ENCODE measurements at regions not wholly inside any gene's neighbourhood (a gene's known extent, or its start where the extent isn't known, plus 50 kb on each side); places are given as distances from the start of the nearest gene placed in this dataset.

DNA sequence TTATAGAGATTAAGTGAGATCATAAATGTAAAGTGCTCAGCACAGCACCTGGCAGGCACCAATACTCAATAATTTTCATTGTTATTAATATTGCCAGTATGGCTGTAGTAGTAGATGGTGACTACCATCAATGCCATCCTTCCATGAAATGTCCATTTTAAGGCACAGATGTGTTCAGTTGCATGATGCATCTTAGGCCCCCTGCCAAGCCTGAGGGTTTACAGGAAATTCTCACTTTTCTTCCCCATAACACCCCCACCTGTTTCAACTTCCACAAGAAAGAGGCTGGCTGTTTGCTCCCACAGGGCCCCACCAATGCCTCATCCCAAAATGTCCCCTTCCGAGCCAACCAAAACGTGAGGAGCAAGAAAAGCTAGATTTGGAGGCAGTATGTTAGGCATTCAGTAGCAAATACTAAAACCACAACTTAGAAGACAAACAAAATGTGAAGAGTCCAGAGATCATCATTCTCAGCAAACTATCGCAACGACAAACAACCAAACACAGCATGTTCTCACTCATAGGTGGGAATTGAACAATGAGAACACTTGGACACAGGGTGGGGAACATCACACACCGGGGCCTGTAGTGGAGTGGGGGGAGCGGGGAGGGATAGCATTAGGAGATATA is 110.6 kb upstream of the NHSL1 start:
- DNase-seq: no peak

DNA sequence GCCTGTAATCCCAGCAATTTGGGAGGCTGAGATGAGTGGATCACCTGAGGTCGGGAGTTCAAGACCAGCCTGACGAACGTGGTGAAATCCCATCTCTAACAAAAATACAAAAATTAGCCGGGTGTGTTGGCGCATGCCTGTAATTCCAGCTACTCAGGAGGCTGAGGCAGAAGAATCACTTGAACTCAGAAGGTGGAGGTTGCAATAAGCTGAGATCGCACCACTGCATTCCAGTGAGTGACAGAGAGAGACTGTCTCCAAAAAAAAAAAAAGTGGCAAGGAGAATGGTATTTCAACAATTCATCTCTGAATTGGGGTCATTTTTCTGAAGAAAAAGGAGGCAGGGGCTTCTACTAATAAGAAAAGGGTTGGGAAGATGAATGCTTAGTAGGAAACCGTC is 111.5 kb upstream of the NHSL1 start:
- DNase-seq: no peak

DNA sequence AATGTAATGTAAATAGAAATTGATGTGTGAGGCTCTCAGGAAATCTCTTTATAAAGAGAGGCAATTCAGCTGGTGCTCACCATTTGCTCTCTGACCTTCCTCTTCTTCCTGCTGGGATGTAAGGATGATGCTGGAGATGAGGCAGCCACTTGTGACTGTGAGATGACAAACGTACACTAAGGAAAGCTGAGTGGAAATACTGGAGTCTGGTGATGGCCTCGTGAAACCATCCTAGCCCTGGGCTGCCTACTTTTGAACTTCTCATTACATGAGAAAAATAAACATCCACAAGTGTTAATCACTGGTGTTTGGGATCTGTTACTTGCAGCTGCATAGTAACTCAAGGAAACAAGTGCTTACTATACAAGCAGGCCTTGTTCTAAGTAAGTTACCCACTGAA is 114.9 kb upstream of the NHSL1 start:
- no peak for DNase-seq

DNA sequence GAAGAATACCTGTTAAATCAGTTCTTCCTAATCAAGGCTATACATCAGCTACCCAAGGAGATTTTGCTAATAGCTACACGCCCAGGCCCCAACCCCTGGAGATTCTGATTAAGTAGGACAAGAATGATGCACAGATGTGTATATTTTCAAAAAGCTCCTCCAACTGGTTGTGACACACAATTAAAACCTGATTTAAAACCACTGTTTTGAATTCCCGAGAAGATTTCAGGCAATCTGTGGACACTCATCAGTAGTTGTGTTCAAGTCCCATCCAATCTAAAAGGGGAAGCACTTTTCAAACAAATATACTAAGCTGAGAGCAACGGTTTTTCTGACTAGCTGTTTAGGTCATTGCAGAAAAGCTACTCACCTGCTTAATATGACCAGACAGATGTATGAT is 118.9 kb upstream of the NHSL1 start:
- DNase-seq: no peak

DNA sequence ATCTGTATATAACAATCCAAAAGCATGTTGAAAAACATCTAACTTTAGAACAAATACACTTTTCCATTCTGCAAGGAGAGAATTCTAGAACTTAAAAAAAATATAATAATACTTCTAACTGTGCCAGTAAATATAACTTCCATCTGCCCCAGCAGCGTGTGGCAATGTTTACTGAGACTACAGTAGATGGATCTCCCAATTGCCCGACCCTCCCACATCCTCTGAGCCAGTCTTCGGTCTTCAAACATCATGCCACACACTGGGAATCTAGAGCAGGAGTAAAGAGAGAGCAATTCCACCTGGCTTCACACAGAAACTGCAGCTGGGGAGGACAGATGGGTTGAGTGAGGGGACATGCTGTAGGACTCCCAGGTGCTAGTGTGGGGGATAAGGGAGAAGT is 121.3 kb upstream of the NHSL1 start:
- no peak for DNase-seq

DNA sequence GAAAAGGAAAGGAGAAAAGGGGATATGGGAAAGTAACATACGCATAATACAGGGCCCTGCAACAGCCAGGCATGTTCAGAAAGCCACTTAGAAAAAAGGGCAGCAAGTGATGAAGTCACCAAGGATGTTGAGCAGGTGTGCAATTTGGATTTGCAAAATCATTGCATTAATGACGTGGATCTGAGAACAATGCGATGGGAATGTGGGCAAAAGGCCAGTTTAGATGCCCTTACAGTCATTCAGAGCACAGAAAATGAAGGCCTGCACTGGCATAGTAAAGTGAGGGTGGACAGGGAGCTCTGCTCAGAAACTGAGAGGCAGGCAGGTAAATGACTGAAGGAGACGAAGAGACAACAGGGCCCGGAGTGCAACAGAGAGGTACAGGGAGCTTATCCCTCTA is 123.7 kb upstream of the NHSL1 start:
- DNase-seq: no peak

DNA sequence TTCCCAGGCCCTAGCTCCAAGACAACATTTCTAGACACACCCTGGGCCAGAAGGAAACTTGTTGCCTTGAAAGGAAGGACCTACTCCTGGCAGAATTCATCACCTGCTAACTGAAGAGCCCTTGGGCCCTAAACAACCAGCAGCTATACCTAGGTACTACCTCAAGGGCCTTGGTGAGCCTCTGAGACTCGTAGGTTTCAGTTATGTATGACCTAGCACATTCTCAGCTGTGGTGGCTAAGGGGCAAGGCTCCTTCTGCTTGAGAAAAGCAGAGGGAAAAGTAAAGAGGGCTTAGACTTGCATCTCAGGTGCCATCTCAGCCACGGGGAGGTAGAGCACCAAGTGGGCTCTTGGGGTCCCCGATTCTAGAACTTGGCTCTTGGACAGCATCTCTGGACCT is 132.3 kb upstream of the NHSL1 start:
- no peak for DNase-seq

DNA sequence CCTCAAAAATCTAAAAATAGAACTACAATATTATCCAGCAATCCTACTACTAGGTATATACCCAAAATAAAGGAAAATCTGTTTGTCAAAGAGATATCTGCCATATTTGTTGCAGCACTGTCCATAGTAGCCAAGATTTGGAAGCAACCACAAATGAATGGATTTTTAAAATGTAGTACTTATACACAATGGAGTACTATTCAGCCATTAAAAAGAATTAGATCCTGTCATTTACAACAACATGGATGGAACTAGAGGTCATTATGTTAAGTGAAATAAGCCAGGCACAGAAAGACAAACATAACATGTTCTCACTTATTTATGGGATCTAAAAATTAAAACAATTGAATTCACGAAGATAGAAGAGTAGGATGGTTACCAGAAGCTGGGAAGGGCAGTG is 135.7 kb upstream of the CCDC28A start:
- no peak for DNase-seq

DNA sequence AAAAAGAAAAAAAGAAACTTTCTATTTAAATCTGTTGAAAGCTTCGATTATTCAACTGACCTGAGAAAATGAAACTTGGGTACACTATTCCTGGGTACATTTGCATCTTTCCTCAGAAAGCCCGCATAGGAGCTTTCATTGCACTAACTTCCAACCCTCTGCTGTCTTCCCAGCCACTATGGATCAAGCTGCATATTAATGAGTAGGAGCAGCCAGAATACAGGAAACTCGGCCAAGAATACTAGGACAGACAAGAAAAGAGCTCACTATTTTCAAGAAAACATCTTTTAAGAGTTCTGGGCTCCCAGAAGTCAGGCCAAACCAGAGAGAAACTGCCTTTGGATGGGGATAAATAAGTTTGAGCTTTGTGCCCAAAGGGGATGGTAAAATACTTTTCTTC is 135.0 kb upstream of the CCDC28A start:
- no peak for DNase-seq

DNA sequence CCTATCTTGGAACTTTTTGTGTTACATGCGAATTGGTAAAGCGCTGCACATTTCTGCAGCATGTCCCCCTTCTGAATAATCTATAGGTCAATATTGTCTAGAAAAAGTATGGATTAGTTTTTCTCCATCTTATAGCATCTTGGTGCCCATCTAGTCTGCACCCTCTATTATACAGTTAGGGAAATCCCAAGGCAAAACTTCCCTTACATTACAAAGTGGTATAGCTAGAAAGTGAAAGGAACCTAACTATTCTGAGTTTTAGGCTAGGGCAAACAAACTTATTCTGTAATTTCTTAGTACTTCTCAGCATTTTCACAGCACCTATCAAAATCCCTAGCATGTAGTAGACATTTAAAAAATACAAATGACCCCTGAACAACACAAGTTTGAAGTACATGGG is 133.5 kb upstream of the CCDC28A start:
- DNase-seq: no peak

DNA sequence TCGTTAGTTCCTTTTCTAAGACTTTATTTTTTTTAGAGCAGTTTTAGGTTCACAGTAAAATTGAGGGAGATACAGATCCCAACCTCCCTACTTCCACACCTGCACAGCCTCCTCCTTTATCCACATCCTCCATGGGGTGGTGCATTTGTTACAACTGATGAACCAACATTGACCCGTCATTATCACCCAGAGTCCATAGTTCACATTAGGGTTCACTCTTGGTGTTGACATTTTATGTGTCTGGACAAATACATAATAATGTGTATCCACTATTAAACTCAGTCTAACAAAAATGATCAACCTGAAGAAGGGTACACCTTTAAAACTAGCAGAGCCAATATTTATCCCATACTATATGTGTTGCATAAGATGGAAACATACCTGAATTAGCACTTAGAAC is 130.4 kb upstream of the CCDC28A start:
- no peak for DNase-seq

DNA sequence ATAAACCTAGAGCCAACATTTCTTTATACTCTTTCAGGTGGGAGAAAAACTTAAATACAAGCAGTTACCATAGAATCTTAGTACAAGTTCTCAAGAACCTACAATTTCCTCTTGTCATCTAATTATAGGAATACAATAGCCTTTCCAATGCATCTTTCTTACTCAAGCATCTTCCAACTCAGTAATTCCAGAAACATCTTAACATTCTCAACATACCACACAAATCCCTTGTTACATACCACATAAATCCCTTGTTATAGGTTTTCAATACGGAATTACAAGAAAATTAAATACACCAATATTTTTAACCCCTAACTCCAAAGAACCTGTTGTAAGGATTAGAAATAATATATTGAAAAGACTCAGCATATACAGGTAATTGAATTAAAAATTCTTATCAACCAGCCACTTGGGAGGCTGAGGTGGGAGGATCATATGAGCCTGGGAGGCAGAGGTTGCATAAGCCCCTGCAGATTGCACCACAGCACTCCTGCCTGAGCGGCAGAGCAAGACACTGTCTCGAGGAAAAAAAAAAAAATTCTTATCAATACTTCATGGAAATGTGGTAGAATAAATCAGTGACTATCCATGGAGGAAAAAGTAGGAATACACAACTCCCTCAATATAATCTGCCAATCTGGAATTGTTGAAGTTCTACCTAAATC is 127.5 kb upstream of the CCDC28A start:
- peak; percentile 39 for DNase-seq

DNA sequence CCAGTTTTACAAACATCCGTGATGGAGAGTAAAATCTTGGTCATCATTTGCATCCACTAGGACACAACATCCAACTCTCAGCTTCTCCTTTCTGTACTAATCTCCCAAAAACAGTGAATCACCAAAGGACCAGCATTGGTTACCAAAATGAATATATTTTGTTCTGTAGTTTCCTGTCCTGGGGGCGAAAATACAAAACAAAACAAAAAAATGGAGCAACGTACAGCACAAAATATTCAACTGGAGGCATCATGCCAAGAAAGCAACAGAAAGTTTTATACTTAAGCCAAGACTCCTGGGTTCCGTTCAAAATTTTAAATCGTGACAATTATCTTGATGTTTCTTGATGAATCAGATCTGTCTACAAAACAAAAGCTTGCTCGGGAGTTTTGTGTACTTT is 126.6 kb upstream of the CCDC28A start:
- DNase-seq: peak; percentile 28

DNA sequence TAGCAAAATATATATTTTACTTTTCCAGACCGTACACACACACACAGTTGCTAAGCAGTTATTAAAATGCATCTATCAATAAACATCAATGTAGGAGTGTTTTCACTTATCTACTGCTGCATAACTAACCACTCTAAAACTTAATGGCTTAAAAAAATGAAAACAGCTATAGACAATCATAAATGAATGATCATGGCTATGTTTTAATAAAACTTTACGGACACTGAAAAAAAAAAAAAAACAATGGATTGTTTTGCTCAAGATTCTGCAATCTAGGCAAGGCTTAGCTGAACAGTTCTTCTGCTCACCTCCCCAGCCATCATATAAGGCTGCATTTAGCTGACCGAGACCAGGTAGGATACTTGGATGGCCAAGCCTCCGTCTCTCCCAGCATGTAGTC is 125.4 kb upstream of the CCDC28A start:
- no peak for DNase-seq

DNA sequence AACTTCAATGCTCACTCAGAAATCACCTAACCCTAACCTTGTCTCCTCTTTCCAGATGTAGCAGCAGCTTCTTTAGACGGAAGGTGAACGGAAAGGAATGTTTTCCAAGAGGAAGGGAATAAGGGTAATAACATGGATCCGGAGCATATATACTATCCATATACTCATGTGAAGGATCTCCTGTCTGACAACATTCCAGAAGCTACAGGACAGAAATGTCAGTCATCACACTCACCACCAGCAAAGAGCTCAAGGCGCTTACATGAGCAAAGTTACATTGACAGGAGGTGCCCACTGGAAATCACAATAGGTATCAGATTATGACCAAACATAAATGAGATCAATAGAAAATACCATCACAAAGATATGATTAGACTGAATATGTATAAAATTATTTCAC is 122.1 kb upstream of the CCDC28A start:
- DNase-seq: no peak

DNA sequence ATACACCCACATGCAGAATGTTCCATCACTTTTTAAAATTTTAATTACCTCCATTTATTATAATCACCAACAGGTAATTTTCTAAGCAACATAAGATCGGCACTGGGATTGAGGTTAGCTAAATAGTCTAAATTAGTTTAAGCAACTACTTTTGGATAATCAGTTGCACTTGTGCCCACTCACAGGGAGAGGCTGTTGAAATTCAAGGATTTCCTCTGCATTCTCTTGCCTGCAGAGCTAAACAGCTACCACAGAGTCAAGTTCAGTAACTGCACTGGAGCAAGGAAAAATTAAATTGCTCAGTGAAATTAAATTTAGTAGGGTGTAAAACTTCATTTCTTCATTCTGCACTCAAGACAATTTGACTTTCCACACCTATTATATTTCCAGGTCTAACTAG is 120.7 kb upstream of the CCDC28A start:
- DNase-seq: no peak

DNA sequence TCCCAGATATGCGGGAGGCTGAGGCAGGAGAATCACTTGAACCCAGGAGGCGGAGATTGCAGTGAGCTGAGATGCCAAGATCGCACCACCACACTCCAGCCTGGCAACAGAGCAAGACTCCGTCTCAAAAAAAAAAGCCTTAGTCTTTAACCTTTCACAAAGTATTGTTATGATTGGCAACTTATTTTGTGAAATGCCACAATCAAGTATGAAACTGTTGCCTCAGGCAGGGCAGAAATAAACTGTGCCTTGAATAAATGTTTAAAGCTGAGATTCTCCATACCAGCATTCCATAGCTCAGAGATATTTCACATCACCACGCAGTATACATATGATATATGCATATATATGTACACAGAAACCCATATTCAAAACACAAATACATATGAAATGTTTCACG is 120.1 kb upstream of the CCDC28A start:
- no peak for DNase-seq

DNA sequence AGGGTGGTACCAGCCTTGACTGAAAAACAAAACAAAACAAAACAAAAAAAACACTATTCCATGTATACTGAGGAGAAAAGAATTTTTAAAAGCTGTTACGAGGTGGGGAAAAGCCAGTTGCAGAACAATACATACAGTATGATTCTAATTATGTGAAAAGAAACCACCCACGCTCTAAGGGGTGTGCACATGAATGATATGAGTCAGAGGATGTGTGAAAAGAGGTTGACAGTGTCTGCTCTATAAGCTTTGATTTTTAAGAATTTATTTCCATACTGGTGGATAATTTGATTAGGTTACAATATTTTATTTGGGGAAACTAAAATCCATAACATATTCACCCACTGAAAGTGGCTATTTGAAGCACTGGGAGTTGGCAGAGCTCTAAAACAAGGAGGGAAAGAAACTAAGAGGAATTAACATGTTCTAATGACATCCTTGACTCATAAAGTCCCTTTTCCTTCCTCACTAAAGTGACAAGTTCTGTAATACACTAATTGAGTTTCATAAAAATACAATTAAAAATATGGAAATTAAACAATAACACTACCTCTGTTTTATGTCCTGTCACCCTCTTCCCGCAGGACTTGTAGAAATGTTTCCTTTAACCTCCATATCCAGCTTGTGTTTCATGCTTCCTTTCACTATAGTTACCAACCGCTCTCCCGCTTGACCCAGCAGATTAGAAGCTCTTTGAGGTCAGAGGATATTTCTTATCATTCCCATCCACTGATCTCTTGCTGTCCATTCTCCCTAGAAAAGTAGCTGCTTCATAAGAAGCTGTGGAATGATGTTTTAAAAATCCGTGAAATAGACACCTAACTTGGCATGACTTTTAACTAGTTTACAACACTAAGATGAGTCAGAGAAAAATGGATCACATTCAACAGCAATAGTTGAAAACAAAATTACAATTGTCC is 118.6 kb upstream of the CCDC28A start:
- no peak for DNase-seq

DNA sequence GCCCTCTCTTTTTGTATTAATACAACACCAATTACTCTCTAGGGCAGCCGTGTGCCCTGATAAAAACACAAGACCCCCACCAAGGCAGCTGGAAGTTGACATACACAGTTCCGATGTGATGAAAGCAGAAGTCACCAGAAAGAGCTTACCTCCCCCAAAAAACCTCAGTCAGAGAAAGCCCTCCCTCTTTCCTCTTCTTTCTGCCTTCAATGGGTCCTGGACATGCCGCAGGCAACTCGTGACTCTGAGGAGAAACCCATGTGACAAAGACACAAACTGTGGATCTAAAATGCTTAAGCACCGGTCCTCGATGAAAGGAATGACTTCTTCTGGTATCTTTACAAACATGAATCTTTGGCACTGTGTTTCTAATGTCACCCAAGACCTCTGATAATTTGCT is 117.7 kb upstream of the CCDC28A start:
- DNase-seq: no peak

DNA sequence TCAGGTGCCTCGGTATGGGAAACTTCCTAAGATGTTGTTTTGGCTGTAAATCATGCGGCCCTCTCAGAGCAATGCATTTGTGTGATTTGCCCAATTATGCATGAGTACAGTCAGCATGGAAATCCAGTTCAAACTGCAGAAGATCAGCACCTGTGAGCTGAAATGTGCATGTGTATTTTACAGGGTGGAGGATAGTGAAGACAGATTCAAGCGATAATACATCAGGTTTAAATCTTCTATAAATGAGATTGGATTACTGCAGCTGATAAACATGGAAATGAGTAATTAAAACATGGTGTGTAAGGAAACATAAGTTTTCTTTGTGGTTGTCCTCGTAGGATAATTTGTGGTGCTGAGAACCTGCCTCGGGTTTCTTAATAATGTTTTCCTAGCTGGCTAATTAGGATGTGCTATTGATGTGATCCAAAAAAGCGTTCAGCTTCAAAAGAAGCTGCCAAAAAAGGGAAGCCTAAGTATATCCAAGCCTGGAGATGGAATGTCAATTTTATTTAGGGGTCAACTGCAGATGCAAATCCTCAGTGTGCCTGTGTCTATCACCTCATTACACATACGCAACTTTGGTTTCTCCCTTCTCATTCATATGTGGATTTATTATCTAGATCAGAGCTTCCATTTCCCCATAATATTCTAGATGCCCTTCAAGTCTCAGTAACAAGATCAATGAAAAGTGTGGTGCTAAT is 117.1 kb upstream of the CCDC28A start:
- DNase-seq: no peak

DNA sequence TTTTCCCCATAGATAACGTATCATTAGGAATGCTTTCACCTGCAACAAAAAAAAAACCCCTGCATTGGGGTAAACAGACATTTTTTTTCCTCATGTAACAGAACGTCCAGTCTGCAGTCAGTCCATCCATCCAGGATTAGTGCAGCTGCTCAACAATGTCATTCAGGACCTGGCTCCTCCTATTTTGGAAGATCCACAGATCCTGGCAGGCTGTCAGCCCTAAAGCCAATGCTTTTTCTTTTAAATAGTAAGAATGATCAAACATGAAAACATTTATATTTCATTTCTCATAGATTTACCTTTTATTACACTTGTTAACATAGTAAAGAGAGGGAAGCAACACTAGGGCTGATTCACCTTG is 116.5 kb upstream of the CCDC28A start:
- DNase-seq: no peak

DNA sequence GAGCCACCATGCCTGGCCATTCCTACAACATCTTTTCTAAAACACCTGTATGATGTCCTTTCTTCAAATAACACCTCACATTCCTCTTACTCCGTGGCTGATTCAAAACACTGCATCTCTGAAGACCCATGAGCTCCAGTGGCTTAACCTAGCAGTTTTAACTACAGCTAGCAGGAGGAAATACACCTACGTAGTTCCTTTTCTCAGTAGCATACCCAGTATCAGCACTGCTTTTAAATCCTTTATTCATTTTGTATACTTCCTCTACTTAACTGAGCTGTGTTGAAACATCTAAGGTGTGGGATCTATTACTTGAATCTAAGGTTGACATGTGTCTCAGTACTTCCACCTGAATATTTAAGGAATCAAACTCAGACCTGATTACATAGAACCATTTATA is 113.6 kb upstream of the CCDC28A start:
- DNase-seq: no peak

DNA sequence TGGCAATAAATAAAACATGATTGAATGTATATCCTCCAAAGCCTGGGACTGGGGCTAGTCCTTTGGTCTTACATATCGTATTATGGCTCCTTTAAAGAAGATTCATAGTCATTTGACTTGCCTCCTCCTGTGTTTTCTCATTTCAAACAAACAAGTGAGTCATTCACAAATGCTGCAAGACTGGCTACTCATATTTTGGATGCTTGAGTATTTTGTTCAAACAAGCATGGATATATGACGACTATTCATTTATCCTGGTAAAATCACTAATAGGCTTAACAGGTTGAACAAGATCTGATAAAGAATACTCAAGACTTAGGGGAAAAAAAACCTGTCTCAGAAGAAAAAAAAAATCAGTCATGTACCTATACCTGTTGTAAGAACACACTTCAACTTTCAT is 111.1 kb upstream of the CCDC28A start:
- DNase-seq: no peak

DNA sequence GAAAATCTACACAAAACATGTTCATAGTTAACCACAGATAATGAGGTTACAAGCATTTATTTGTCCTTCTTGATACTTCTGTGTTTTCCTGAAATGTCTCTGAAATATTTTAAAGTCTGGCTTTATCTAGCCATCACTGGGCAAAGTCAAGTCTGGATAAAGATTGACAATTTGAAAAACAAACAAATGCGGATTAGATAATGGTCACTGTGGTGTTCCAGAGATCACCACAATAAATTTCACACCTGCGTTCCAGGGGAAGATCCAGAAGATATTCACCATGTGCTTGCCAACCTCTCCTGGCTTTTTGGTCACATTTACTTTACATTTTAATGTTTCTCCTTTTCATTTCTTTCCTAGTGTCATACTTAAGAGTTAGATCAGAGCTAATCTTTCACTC is 109.7 kb upstream of the CCDC28A start:
- DNase-seq: no peak
